Natural killer cell (primary cell): ENCODE measurements at regions not wholly inside any gene's neighbourhood (a gene's known extent, or its start where the extent isn't known, plus 50 kb on each side); places are given as distances from the start of the nearest gene placed in this dataset.

ENCODE experiments used
- ATAC-seq, 3 donors: fragments of 150-1000 bp in 2 of 3; fragments of 200-7000 bp in 1 of 3; cut with Tn5 transposase; 1 replicate in 1 of 3; 2 replicates in 2 of 3; pipeline ENCODE4 v1.10.0; 2021; ENCODE audit warnings: mild to moderate bottlenecking in 2 of 3, moderate library complexity in 2 of 3
- DNase-seq, 2 donors: peaks; one replicate each; pipeline versions ENCODE4 v3.0.0 to v3.0.0-alpha.2; 2013 to 2021; ENCODE audit warnings: mixed read lengths in 1 of 2
- H3K27ac ChIP-seq: one replicate; pipeline ENCODE4 v1.5.1; 2013; ENCODE audit warnings: mild to moderate bottlenecking, low read length
- H3K27me3 ChIP-seq: one replicate; pipeline ENCODE4 v1.6.1; 2013; ENCODE audit warnings: low read length; ENCODE audit not compliant: control insufficient read depth, insufficient read depth
- H3K36me3 ChIP-seq: one replicate; pipeline ENCODE4 v1.6.1; 2013; ENCODE audit warnings: low read length; ENCODE audit not compliant: control insufficient read depth, insufficient read depth
- H3K4me1 ChIP-seq: one replicate; pipeline ENCODE4 v1.6.1; 2013; ENCODE audit warnings: low read length; ENCODE audit not compliant: control insufficient read depth, insufficient read depth
- H3K4me3 ChIP-seq: one replicate; pipeline ENCODE4 v1.5.1; 2013; ENCODE audit warnings: low read length
- H3K9me3 ChIP-seq: one replicate; pipeline ENCODE4 v1.6.1; 2013; ENCODE audit warnings: low read length; ENCODE audit not compliant: control insufficient read depth, insufficient read depth
- H3K27ac Mint-ChIP-seq, 2 donors: one replicate each; pipeline ENCODE4 v1.8.0; 2022; ENCODE audit warnings: mild to moderate bottlenecking in 2 of 2, mixed read lengths in 2 of 2, moderate library complexity in 1 of 2
- H3K27me3 Mint-ChIP-seq, 2 donors: one replicate each; pipeline ENCODE4 v1.8.0; 2022; ENCODE audit warnings: low read depth in 2 of 2, mixed read lengths in 2 of 2
- H3K36me3 Mint-ChIP-seq: one replicate; pipeline ENCODE4 v1.8.0; 2022; ENCODE audit warnings: mixed read lengths
- H3K4me1 Mint-ChIP-seq, 2 donors: one replicate each; pipeline ENCODE4 v1.8.0; 2022; ENCODE audit warnings: mixed read lengths in 2 of 2
- H3K4me3 Mint-ChIP-seq: one replicate; pipeline ENCODE4 v1.8.0; 2022; ENCODE audit warnings: mild to moderate bottlenecking, moderate library complexity, mixed read lengths
- H3K9me3 Mint-ChIP-seq, 2 donors: one replicate each; pipeline ENCODE4 v1.8.0; 2022; ENCODE audit warnings: mixed read lengths in 2 of 2
- CTCF ChIP-seq: fragments of 200-600 bp; IDR thresholded peaks from one replicate; pipeline ENCODE4 v1.8.0; 2022; ENCODE audit warnings: antibody characterized with exemption
- WGBS: methylation state at CpG from one replicate; pipeline ENCODE4 v1.1.7; 2013; ENCODE audit warnings: missing lambda C conversion rate; ENCODE audit not compliant: insufficient coverage; 5-methylcytosine and 5-hydroxymethylcytosine counted together
- intact Hi-C: fragments of 100-400 bp; cut with micrococcal nuclease; formaldehyde crosslinking; loops from one replicate; pipeline ENCODE4 v1.14.2; 2022

- H3K4me1 Mint-ChIP-seq, result no peaks in the 10 kb centered on the region
- no peaks in the 10 kb centered on the region for H3K9me3 Mint-ChIP-seq
- H3K27me3 Mint-ChIP-seq, result peaks cover 2 to 14% of the 10 kb centered on the region in 2 donors
- whole genome bisulfite sequencing, result 88% methylated on average over 1 of the region's 1 CpG
- no peaks in the 10 kb centered on the region for H3K36me3 Mint-ChIP-seq
- intact Hi-C loops, result no loop called here
- Histone ChIP-seq H3K9me3 (no peaks in the 10 kb centered on the region), H3K4me3 (no peak overlapping the region), H3K27me3 (no peaks in the 10 kb centered on the region), H3K4me1 (no peaks in the 10 kb centered on the region), H3K36me3 (no peaks in the 10 kb centered on the region), H3K27ac (no peak overlapping the region)
- no peak overlapping the region for H3K27ac Mint-ChIP-seq
- ATAC-seq (no peak), DNase-seq (no peak)
- TF ChIP-seq CTCF, result no peak
- H3K4me3 Mint-ChIP-seq, result no peak overlapping the region
These were observed 154.3 kb upstream of the CASK start for GRCh38 chrX:42077675-42078074.

- Mint-ChIP-seq H3K27me3 (peaks cover 4 to 14% of the 10 kb centered on the region in 2 donors), H3K4me3 (no peak overlapping the region), H3K36me3 (no peaks in the 10 kb centered on the region), H3K27ac (no peak overlapping the region), H3K9me3 (peaks cover 0 to 2% of the 10 kb centered on the region in 2 donors), H3K4me1 (no peaks in the 10 kb centered on the region)
- H3K36me3 ChIP-seq, result no peaks in the 10 kb centered on the region
- DNase-seq (no peak), ATAC-seq (no peak)
- H3K9me3 ChIP-seq, result no peaks in the 10 kb centered on the region
- intact Hi-C loops, result no loop called here
- no peak for TF ChIP-seq CTCF
- H3K27ac ChIP-seq, result no peak overlapping the region
- H3K27me3 ChIP-seq, result no peaks in the 10 kb centered on the region
- H3K4me1 ChIP-seq, result no peaks in the 10 kb centered on the region
- no peak overlapping the region for H3K4me3 ChIP-seq
- 79% methylated on average over 6 of the region's 8 CpGs for WGBS
These were observed 151.7 kb upstream of the CASK start for GRCh38 chrX:42075032-42075431.

GRCh38 chrX:42073448-42073847 is 150.1 kb upstream of the CASK start:
- H3K27ac Mint-ChIP-seq, result no peak overlapping the region
- no peak for ATAC-seq
- H3K4me3 Mint-ChIP-seq, result no peak overlapping the region

More at GRCh38 chrX:42073448-42073847, 150.1 kb upstream of the CASK start:
- 86% methylated on average over 2 of the region's 3 CpGs for WGBS
- no peak for DNase-seq
- Histone ChIP-seq H3K27me3 (no peaks in the 10 kb centered on the region), H3K4me1 (no peaks in the 10 kb centered on the region), H3K27ac (no peak overlapping the region), H3K36me3 (no peaks in the 10 kb centered on the region), H3K9me3 (no peaks in the 10 kb centered on the region), H3K4me3 (no peak overlapping the region)
- Mint-ChIP-seq H3K4me1 (no peaks in the 10 kb centered on the region), H3K36me3 (no peaks in the 10 kb centered on the region), H3K9me3 (peaks cover 0 to 2% of the 10 kb centered on the region in 2 donors), H3K27me3 (peaks cover 8% of the 10 kb centered on the region in 2 donors)
- no peak for TF ChIP-seq CTCF
- intact Hi-C loops, result no loop called here
